SJCRH30 (cell line): ENCODE measurements at regions not wholly inside any gene's neighbourhood (a gene's known extent, or its start where the extent isn't known, plus 50 kb on each side); places are given as distances from the start of the nearest gene placed in this dataset.

Experiments used
- DNase-seq, 2 experiments: peaks; one replicate each; pipeline ENCODE4 v3.0.0-alpha.2; 2015 to 2020
- H3K27ac ChIP-seq: fragments of 250-450 bp; sonication (Bioruptor Pico); 2 replicates; pipeline ENCODE4 v1.5.1; 2020; ENCODE audit warnings: mild to moderate bottlenecking, moderate library complexity
- H3K27me3 ChIP-seq: fragments of 250-450 bp; sonication (Bioruptor Pico); 2 replicates; pipeline ENCODE4 v1.5.1; 2020; ENCODE audit warnings: mild to moderate bottlenecking, moderate library complexity
- H3K36me3 ChIP-seq: fragments of 250-450 bp; sonication (Bioruptor Pico); 2 replicates; pipeline ENCODE4 v1.5.1; 2020; ENCODE audit warnings: mild to moderate bottlenecking, moderate library complexity
- H3K4me1 ChIP-seq: fragments of 250-450 bp; sonication (Bioruptor Pico); 2 replicates; pipeline ENCODE4 v1.5.1; 2020; ENCODE audit warnings: mild to moderate bottlenecking, moderate library complexity
- H3K4me3 ChIP-seq: fragments of 250-450 bp; sonication (Bioruptor Pico); 2 replicates; pipeline ENCODE4 v1.5.1; 2020; ENCODE audit warnings: mild to moderate bottlenecking, moderate library complexity
- H3K9me3 ChIP-seq: fragments of 250-450 bp; sonication (Bioruptor Pico); replicated peaks from 2 replicates; pipeline ENCODE4 v1.5.1; 2020; ENCODE audit warnings: mild to moderate bottlenecking, moderate library complexity

DNA sequence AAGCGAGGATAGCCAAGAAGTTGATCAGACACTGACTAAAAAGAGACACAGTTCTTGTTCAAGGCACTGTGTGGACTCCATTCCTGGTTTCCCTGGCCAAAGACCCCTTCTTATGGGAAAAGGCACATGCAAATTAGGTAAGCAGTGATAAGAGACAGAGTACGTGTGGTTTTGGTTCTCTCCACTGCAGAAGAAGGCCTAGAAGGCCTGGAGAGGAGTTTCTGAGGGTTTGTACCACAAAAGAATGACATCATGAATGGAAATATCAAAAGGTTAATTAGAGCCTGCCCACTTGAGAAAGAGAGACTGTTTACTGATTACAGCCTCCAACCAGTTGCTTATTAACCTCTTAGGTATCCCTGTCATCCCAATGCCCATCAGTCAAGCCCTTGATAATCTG lies 137.5 kb downstream of the ZNF365 start:
- Histone ChIP-seq H3K27me3 (no peaks in the 10 kb centered on the region), H3K36me3 (no peaks in the 10 kb centered on the region), H3K4me1 (no peaks in the 10 kb centered on the region; the same call in 1 of the 2 replicates), H3K9me3 (no peaks in the 10 kb centered on the region), H3K4me3 (no peak overlapping the region), H3K27ac (no peak overlapping the region)
- DNase-seq = no peak

DNA sequence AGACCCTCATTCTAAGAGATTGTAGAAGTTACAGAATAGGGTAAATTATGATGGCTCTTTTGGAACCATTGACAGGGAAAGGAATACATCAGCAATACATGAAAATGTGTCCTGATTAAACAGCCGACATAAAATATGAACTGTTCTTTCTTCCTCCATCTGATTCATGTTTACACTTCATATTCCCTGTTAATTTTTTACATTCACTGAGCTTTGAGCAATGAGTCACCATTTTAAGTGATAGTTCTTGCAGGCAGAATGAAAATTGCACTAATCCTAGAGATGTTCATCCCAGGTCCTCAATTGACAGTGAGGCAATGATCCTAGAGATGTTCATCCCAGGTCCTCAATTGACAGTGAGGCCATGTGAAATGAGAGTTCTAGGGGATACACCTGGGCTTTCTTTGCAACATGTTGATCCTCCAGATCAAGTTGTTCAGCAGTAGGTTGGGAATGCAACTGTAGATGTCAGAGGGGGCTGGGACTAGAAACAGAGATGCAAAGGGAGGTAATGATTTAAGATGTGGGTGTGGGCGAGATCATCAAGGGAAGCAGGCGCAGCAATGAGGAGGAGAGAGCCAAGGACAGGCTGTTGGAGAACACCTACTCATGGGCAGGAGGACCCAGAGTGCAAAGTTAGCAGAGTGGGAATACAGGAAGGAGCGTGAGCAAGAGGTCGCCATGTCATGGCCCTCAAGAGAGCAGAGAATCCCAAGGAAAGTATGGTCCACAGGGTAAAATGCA lies 138.7 kb downstream of the ZNF365 start:
- H3K9me3 ChIP-seq = no peaks in the 10 kb centered on the region
- no peak overlapping the region for H3K27ac ChIP-seq
- no peak overlapping the region for H3K4me3 ChIP-seq
- H3K4me1 ChIP-seq = no peaks in the 10 kb centered on the region; the same call in 1 of the 2 replicates
- H3K36me3 ChIP-seq = no peaks in the 10 kb centered on the region
- DNase-seq = no peak
- H3K27me3 ChIP-seq = no peaks in the 10 kb centered on the region

DNA sequence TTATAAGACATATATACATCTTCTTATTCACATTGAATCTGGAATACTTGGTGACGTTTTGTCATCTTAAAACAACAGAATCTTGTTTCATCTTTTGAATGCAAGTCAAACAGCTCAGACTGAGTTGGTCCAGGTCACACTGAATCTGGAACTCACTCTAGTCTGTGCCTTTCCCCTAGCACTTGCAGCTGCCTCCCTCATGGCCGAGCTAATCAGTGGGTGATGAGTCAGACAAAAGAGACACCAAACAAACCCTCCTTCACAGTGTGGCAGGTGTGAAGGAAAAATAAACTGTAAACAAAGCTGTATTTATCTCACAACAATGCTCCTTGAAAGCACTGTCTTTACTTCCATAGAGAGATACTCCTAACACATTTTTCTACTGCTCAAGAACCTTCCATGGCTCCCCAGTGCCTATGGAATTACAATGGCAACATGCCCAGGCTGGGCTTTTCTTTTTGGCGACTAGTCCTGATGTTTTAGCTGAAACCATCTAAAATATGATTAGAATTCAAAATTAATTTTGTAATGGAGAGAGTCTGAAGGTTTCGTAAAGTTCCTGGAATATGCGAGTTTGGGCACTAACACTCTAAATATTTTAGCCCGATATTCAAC lies 140.0 kb downstream of the ZNF365 start:
- DNase-seq = peak; percentile 20 to 47
- no peak overlapping the region for H3K27ac ChIP-seq

DNA sequence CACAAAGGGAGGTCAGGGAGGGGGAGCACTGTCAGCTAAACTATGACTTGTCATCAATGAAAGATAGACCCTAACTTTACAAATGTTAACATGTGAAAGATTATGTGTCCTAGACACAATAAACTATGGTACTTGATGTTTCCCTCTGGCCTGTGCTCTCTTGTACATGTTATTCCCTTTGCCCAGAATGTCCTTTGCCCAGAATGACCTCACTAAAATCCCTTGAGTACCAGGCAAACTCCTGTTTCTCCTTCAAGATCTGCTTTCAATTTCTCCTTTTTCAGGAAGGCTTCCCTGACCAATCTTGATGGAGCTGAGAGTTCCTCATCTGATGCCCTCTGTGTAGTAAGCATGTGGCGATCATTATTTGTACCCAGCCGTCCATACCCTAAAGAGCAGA lies 143.1 kb downstream of the ZNF365 start:
- H3K4me1 ChIP-seq = no peaks in the 10 kb centered on the region; the same call in 1 of the 2 replicates
- no peak overlapping the region for H3K4me3 ChIP-seq
- H3K9me3 ChIP-seq = no peaks in the 10 kb centered on the region
- no peaks in the 10 kb centered on the region for H3K36me3 ChIP-seq
- DNase-seq = no peak
- no peaks in the 10 kb centered on the region for H3K27me3 ChIP-seq
- H3K27ac ChIP-seq = no peak overlapping the region

More for the DNA sequence above, 140.0 kb downstream of the ZNF365 start:
- no peak overlapping the region for H3K4me3 ChIP-seq
- no peaks in the 10 kb centered on the region; the same call in 1 of the 2 replicates for H3K4me1 ChIP-seq
- no peaks in the 10 kb centered on the region for H3K9me3 ChIP-seq
- no peaks in the 10 kb centered on the region for H3K36me3 ChIP-seq
- no peaks in the 10 kb centered on the region for H3K27me3 ChIP-seq

DNA sequence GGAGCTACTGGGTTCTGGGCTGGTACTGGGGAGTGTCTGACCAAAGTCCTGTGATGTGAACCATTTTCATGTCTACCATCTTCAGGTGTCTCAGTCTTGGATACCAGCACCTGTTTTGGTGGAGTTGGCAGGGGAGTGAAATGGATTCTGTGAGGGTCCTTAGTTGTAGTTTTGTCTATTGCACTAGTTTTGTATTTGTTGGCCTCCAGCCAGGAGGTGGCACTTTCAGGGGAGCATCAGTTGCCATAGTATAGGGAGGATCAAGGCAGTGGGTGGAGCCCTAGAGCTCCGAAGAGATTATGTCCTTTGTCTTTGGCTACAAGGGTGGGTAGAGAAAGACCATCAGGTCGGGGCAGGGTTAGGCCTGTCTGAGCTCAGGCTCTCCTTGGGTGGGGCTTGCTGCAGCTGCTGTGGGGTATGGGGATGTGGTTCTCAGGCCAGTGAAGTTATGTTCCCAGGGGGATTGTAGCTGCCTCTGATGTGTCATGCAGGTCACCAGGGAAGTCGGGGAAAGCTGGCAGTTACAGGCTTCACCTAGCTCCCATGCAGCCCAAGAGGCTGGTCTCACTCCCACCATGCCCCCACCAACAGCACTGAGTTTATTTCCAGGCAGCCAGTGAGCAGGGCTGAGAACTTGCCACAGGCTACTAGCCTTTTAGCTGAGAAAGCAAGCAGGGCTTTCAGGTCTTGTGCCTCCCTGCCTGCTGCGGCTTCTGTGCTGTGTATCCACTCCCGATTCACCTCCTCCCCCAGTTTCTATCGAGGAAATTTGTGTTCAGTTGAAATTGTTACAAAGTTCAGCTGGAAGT lies 153.1 kb downstream of the ZNF365 start:
- H3K27me3 ChIP-seq = no peaks in the 10 kb centered on the region
- DNase-seq = peak; percentile 80 to 82
- no peak overlapping the region for H3K4me3 ChIP-seq
- peaks cover 5% of the 10 kb centered on the region for H3K9me3 ChIP-seq
- H3K4me1 ChIP-seq = peaks cover 19% of the 10 kb centered on the region
- peak overlapping the region; percentile 63 for H3K27ac ChIP-seq
- H3K36me3 ChIP-seq = no peaks in the 10 kb centered on the region

DNA sequence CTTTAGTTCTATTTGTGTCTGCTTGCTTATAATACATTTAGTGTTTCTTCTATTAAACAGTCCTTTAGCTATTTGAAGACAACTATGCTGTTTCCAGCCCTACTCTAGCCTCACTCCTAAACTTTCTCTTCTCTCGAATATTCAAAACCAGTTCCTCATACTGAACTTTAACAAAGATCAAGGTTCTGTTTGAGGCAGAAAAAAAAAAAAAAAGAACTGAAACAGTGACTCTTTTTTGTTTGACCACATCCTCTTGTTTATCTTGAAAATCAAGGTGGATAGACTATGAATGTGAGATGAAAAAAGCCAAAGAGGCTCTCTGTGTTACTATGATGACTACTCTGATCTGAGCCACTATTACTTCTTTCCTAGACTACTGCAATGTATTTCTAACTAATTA lies 154.3 kb downstream of the ZNF365 start:
- H3K36me3 ChIP-seq = no peaks in the 10 kb centered on the region
- H3K27me3 ChIP-seq = no peaks in the 10 kb centered on the region
- peaks cover 15% of the 10 kb centered on the region for H3K4me1 ChIP-seq
- DNase-seq = no peak
- no peak overlapping the region for H3K4me3 ChIP-seq
- no peak overlapping the region for H3K27ac ChIP-seq
- H3K9me3 ChIP-seq = peaks cover 5% of the 10 kb centered on the region

DNA sequence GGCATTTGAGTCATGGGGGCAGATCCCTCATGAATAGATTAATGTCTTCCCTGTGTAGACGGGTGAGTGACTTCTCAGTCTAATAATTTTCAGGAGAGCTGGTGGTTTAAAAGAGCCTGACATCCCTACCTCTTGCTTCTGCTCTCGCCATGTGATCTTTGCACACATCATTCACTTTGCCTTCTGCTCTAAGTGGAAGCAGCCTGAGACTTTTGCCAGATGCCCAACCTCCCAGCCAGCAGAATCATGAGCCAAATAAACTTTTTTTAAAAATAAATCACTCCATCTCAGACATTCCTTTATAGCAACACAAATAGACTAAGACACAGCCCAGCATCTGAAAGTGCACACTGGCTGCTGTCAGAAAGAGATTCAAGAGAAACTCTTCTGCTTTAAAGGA lies 155.2 kb downstream of the ZNF365 start:
- Histone ChIP-seq H3K9me3 (no peaks in the 10 kb centered on the region; the same call in 1 of the 2 replicates), H3K4me1 (peaks cover 15% of the 10 kb centered on the region), H3K4me3 (no peak overlapping the region), H3K36me3 (no peaks in the 10 kb centered on the region), H3K27me3 (no peaks in the 10 kb centered on the region), H3K27ac (no peak overlapping the region)
- DNase-seq = no peak

DNA sequence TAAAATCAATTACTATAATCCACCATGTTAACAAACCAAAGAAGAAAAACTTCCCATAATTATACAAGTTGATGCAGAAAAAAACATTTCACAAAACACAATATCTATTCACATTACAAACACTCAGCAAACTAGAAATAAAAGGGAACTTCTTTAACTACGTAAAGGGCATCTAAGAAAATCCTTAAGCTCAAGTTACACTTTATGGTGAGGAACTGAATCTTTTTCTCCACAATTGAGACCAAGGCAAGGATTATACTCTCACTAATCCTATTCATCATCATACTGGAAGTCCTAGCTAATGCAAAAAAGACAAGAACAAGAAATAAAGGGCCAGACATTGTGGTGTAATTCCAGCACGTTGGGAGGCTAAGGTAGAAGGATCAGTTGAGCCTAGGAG lies 159.9 kb downstream of the ZNF365 start:
- peak in 1 of 2 experiments; percentile 9 for DNase-seq
- Histone ChIP-seq H3K4me3 (no peak overlapping the region), H3K9me3 (no peaks in the 10 kb centered on the region), H3K27ac (no peak overlapping the region), H3K36me3 (no peaks in the 10 kb centered on the region), H3K27me3 (no peaks in the 10 kb centered on the region), H3K4me1 (no peaks in the 10 kb centered on the region)

DNA sequence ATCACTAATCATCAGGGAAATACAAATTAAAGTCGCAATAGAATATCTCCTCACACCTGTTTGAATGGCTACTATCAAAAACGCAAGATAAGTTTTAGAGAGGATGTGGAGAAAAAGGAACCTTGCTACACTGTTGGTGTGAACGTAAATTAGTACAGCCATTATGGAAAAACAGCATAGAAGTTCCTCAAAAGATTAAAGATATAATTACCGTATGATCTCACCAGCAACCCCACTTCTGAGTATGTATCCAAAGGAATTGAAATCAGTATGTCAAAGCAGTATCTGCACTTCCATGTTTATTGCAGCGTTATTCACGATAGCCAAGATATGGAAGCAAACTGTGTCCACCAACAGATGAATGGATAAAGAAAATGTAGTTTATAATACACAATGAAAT lies 164.4 kb downstream of the ZNF365 start:
- Histone ChIP-seq H3K4me3 (no peak overlapping the region), H3K27ac (no peak overlapping the region), H3K4me1 (no peaks in the 10 kb centered on the region), H3K9me3 (no peaks in the 10 kb centered on the region), H3K36me3 (no peaks in the 10 kb centered on the region), H3K27me3 (no peaks in the 10 kb centered on the region)
- no peak for DNase-seq

DNA sequence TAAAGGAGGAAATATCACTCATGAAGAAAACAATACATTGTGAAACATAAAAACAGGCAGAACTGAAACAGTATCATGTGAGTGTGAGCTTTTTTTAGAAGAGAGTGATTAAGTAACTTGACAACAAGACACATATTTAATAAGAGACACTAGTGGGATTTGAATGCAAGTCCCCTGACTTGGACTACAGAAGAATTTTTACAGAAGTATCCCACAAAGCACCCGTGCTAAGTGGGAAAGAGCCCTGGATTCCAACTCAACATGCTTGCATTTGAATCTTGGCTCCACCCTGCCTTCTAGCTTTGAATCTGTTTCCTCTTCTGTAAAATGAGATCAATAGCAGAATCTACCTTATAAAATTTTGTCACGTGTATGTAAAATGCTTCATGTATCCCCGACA lies 166.2 kb downstream of the ZNF365 start:
- Histone ChIP-seq H3K27me3 (no peaks in the 10 kb centered on the region), H3K9me3 (no peaks in the 10 kb centered on the region), H3K36me3 (no peaks in the 10 kb centered on the region), H3K4me3 (no peak overlapping the region), H3K27ac (no peak overlapping the region), H3K4me1 (no peaks in the 10 kb centered on the region)
- DNase-seq = no peak

DNA sequence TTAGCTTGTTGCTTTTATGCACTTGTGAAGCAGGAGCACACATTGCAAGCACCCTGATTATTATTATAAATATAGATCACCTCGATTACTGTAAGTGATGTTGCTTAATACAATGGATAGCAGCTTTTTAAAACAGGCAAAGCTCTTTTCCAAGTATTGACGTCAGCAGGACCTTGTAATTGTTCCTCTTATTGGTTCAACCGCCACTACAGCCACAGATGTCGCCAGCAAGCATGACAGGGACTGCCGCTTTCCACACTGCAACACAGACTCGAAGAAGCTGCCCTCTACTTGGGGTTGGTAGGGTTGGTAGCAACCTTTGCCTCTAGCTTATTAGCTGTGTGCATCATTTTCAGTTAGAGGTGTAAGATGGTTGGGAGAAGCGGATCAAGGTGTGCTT lies 167.6 kb downstream of the ZNF365 start:
- Histone ChIP-seq H3K4me1 (no peaks in the 10 kb centered on the region), H3K9me3 (no peaks in the 10 kb centered on the region), H3K36me3 (no peaks in the 10 kb centered on the region), H3K27me3 (no peaks in the 10 kb centered on the region), H3K27ac (no peak overlapping the region), H3K4me3 (no peak overlapping the region)
- DNase-seq = no peak

DNA sequence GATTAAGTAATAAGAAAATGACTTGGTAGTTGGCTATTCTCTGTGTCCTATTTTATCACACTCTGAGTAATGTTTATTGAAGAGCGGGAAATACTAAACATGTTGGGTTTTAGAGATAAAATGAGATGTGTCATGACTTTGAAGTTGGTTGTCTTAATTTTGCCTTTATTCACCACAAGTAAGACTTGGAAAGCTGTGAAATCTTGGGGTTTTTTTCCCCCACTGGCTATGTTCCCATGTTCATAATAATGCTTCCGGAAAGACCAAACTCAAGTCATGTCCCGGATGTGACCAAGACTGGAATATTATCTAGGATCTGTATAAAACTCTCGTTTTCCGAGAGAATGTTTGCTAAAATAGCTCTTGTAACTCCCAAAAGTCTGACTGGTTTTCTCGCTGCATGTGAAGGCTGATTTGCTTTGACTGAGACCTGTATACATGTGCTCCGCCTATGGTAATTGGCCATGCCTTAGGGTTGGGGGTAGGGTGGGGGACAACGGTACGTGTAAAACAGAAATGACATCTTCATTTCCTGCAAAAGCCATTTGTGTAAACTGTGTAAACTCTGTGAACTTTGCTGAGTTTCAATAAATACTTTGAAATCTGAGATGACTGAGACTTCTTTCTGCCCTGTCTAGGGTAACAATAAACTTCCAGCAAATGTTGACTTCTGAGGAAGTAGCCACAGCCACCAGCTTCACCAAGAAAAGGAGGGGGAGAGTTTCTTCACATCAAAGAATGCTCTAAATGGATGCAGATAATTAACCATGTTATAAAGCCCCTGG lies 169.6 kb downstream of the ZNF365 start:
- H3K4me1 ChIP-seq = no peaks in the 10 kb centered on the region
- no peak overlapping the region for H3K27ac ChIP-seq
- H3K4me3 ChIP-seq = no peak overlapping the region
- no peaks in the 10 kb centered on the region for H3K9me3 ChIP-seq
- H3K27me3 ChIP-seq = no peaks in the 10 kb centered on the region
- H3K36me3 ChIP-seq = no peaks in the 10 kb centered on the region
- no peak for DNase-seq

DNA sequence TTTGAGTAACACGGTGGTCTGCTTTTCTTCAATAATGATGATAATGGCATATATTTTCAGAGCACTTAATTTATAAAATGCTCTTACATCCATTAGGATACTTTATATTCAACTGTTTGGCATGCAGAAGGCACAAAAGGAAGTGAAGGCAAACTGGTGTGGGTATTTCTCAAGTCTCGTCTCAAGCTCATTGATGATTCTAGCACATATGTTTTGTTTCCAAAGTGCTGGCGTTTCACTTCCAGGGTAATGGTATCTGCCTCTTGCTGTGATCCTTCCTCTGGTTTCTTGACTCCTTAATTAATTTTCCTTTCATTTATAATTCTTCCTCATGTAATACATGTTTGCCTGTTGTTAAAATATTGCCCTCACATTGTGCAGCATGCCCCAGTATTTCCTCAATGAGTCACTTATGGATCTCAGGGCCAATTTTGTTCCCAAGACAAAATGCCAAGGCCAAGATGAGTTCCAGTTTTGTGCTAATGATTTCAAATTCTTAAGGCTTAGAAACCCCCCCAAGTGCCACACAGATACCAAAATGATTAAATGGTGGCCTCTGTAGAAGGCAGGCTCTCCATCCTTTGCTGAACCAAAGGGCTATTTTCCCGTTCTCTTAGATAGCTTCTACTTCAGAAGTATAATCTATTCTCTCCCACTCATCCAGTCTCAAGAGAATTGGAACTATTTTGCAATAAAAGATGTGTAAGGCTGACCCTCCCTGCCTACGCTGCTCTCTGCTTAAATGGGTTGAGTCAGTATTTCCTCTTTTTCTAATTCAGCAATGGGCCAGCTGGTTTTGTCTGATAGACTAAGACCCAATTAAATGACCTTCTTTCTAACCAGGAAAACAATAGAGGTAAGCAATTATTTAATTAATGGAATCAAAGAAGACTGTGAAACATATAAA lies 171.2 kb downstream of the ZNF365 start:
- H3K9me3 ChIP-seq = no peaks in the 10 kb centered on the region
- no peak overlapping the region for H3K27ac ChIP-seq
- no peak overlapping the region for H3K4me3 ChIP-seq
- H3K4me1 ChIP-seq = no peaks in the 10 kb centered on the region
- H3K36me3 ChIP-seq = no peaks in the 10 kb centered on the region
- no peaks in the 10 kb centered on the region for H3K27me3 ChIP-seq
- DNase-seq = no peak

DNA sequence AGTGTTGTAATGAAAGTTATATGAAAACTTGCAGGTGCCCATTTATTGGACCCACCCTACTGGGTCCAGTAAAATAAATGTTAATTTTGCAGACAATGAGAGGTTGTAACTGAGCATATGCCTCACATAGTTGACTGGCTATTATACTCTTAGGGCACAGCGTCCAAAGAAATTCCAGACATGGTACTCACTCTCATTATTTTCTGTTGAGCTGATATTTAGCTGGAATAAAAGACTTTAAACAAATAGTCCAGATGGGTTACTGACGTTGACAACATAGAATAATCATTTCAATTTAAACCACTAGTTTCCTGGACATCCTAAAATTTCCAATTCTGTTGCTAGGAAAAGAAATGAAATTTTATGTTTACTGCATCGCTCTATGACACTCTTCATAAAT lies 174.5 kb downstream of the ZNF365 start:
- no peak overlapping the region for H3K4me3 ChIP-seq
- DNase-seq = no peak
- no peaks in the 10 kb centered on the region for H3K4me1 ChIP-seq
- no peaks in the 10 kb centered on the region for H3K9me3 ChIP-seq
- no peaks in the 10 kb centered on the region for H3K36me3 ChIP-seq
- no peak overlapping the region for H3K27ac ChIP-seq
- H3K27me3 ChIP-seq = no peaks in the 10 kb centered on the region
